ENCODE measurements at regions not wholly inside any gene's neighbourhood (a gene's known extent, or its start where the extent isn't known, plus 50 kb on each side); places are given as distances from the start of the nearest gene placed in this dataset.

DNA sequence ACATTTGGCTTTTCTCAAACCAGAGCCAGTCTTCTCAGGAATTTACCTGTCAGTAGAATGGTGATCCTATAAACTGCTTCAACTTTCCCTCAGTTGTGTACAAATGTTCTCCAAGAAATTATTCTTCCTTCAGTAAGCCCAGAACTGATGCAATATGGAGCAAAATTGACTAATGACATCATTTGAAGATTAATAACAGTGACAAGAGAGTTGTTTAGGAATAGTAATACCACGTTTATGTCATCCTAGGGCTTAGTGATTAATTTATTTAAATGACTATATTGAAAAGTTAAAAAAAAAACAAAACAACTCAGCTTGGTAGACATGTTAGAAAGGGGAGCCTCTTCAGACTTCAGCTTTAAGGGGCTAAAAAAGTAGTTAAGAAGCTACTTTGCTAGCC lies 933.2 kb downstream of the GATA3 start:
- DNase-seq: no peak
- intact Hi-C loops (cut with DNase I): no loop called here

DNA sequence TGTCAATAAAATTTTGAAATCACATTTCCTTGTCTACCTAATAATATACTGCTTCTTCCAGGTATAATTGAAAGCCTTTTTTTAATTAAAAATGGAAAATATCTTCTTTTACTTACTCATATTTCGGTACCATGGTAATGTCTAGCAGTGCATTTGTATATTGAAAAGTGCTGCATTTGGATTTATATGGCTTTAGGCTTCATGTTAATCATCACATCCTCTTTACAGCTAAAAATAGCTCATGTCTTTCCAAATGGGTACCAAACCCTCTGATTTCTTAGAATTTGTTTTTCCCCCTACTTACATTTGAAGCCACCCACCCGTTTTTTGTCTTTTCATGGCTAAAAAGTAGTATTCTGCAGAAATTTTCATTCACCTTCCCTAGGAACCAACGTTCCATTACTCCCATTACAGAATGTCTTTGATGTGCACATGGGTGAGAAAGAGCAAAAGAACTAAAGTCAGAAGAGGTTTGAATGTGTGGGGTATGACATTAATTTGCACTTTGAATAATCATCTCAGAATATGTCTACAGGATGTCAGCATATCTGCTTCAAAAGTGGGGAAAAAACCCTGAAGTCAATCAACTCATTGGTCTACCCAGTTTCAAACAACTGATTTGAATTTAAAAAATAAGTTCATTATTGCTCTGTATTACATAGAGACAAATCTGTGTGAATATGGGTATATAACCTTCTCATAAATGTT lies 935.9 kb downstream of the GATA3 start:
- intact Hi-C loops (cut with DNase I): no loop called here
- DNase-seq: no peak

DNA sequence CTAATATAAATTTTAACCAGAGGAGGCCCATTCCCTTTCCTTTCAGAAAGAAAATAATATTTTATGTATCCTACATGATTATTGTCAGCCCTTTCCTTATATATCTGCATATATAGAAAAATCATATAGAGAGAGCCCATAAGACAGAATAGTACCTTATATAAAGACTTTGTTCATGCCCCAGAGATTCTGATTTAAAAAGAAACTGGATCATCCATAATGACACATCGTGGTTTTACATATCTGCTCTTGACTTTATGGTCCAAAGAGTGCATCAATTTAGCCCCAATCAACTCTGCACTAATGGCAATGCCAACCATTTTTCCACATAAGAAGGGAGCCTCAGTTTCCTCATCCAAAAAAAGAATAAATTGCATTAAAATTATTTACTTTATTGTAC lies 937.5 kb downstream of the GATA3 start:
- intact Hi-C loops (cut with DNase I): no loop called here

DNA sequence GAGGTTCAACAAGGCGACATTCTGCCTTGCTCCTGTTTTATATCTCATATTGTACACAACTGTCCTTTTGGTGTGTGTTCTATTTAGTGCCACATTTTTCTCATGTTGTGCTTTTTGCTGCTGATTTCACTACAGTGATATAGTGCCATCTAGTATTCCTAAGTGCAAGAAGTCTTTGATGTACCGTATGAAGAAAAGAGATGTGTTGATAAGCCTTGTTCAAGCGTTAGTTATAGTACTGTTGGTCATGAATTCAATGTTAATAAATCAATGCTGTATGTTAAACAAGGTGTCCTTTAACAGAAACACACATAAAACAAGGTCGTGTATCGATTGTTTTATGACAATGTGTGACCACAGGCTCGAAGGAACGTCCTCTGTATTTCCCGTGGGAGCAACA lies 939.4 kb downstream of the GATA3 start:
- intact Hi-C loops (cut with DNase I): no loop called here
- no peak for DNase-seq

More for the DNA sequence above, 937.5 kb downstream of the GATA3 start:
- DNase-seq: no peak

DNA sequence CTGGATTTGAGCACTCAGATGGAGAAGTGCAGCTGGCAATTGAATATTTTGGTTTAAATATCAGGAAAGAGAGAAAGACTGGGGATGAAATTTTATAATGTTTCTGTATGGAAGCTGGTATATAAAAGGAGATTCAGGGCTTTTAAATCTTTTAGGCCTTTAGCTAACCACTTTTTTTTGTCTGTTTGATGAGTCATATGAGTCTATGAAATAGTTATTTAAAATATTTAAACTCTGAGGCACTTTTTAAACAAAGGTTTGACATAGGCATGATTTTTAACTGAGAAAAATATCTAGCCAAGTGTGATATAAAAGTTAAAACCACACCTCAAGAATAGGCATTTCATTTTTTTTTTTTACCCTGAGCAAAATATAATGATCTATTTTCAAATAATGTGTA lies 944.3 kb downstream of the GATA3 start:
- intact Hi-C loops (cut with DNase I): no loop called here
- DNase-seq: no peak

DNA sequence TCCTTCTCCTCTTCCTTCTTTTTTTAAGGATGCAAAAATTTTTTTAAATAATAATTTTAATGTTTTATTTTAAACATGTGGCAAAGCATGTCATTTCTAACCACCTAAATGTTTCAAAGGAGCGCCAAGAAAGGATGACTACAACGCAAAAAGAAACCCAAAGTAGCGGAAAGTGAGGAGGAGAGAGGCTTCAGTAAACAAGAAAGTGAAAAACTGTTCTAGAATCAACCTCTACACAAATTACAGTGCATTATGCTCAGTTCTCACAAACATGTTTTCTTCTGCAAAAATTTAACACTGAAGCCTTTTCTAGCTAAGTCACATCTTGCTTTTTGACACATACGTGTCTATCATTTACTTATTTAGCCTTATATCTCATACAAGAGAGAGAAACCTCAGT lies 948.6 kb downstream of the GATA3 start:
- no peak for DNase-seq
- intact Hi-C loops (cut with DNase I): no loop called here

DNA sequence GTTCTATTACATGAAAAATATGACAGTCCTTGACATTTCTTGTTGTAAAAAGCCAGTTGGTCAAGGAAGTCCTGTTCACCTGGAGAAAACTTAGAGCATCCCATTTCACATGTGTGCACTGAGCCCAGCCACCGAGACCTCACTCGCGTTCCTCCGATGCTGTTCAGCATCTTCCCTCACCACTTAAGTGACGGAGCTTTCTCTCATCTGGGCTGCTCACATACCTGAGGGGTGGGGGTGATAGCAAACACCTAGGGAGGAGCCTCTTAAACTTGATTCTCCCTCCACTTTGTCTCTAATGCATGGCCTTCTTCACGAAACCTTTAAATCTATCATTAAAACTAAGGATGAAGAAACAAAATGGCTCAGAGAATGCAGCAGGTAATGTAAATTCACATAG lies 950.2 kb downstream of the GATA3 start:
- intact Hi-C loops (cut with DNase I): no loop called here
- peak in 1 of 10 donors; percentile 27 for DNase-seq

DNA sequence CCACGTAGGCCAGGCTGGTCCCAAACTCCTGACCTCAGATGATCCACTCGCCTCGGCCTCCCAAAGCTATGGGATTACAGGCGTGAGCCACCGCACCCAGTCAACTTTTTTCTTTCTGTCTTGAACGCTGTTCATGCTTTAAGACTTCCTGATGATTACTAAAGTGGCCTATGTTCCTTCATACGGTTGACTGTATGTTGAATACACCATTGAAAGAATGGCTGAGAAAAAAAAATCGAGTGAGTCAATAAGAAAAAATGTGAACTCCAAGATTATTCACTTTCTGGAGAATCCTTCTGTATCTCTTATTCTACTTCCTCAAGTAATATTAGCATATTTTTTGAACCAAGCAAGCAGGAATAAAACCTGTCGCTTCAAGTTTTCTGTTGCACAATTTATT lies 955.0 kb downstream of the GATA3 start:
- intact Hi-C loops (cut with DNase I): no loop called here
- no peak for DNase-seq

DNA sequence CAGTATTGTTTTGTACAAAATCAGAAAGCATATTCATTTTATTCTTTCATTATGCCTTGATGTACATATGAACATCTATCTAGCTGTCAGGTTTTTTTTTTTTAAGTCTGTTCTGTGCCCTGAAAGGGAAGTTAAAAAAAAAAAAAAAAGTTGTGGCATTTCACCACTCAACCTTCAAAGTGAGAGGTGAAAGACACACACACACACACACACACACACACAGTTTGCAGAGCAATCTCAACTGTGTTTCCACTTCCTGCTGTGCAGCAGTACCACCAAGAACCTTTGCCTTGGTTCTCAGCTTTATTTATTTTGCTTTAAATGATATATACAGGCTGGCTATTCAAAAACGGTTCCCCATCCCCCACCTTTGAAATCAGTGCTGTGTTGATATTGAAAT lies 955.6 kb downstream of the GATA3 start:
- no peak for DNase-seq
- intact Hi-C loops (cut with DNase I): no loop called here

DNA sequence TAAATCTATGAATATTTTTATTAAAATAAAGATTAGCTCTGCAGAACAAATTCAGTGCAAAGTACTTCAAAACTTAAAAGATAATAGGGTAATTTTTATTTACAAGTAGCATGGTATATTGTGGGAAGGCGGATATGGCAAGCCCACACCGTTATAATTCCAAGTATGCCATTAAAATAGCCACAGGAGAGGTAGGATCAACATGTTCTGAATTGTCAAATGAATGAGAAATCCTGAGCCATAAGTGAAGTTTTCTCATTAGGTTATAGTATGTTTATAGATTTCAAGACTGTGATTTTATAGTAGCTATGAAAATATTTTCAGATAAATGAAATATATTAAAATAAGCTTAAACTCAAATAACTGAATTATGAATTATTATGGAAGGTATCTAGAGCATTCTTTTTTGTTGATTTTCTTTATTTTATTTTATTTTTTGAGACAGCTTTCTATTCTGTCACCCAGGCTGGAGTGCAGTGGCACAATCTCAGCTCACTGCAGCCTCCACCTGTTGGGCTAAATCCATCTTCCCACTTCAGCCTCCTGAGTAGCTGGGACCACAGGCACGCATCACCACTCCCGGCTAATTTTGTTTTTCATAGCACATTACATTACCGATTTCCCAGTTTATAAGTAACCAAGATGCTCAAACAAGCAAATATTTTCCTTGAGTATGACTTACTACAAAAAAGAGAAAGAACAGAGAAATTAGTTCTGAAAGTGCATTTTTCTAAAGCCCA lies 956.6 kb downstream of the GATA3 start:
- DNase-seq: no peak
- intact Hi-C loops (cut with DNase I): no loop called here

DNA sequence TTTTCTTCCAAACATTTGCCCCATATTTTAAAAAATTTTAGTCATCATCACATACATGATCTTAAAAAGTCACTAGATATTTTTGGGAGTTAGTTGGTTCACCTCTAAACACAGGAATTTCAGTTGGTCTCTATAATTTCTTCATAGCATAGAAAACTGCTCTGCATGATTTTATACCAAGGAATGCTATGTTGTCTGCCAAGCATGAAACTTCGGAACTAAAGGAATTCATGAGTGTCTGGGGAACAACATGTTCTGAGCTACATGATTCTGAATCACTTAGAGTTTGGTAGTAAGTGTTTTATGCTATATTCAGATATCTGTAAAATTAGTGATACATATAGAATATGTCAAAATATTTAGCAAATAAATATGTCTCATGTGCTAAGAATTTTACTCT lies 957.8 kb downstream of the GATA3 start:
- DNase-seq: no peak

DNA sequence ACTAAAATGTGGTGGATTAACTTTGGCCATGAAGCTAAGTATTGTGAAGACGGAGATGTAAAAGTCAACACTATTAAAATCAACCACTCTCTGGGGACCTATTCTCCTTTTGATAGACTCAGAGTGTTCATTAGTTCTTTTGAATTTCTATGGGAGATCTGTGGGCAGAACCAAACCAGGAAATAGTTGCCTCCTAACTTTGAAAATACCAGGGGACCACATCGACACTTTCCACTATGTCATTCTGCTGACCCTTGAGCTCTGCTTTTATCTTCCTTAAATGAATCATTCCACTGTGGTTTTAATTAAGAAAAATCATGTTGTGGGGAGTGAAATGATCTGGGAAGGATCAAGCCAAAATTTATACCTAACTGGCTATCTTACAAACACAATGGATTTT lies 960.5 kb downstream of the GATA3 start:
- DNase-seq: no peak
- intact Hi-C loops (cut with DNase I): no loop called here

More for the DNA sequence above, 957.8 kb downstream of the GATA3 start:
- intact Hi-C loops (cut with DNase I): no loop called here

DNA sequence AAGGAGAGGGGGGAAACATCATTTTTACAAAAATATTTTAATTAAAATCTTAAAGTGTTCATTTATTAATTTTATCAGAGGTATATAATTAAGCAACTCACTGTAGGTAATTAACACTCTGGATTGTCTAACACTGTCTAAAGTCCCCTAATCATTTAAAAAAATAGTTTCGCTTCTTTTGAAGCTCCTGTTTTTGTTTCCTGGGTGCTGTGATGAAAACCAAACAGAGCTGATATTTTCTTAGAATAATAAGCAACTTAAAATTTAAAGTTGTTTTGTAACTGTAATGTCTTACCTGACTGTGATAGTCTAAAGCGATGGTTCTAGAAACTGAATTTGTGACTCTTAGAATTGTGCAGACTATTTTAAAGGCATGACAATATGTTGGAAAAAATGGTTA lies 961.0 kb downstream of the GATA3 start:
- no peak for DNase-seq
- intact Hi-C loops (cut with DNase I): no loop called here

DNA sequence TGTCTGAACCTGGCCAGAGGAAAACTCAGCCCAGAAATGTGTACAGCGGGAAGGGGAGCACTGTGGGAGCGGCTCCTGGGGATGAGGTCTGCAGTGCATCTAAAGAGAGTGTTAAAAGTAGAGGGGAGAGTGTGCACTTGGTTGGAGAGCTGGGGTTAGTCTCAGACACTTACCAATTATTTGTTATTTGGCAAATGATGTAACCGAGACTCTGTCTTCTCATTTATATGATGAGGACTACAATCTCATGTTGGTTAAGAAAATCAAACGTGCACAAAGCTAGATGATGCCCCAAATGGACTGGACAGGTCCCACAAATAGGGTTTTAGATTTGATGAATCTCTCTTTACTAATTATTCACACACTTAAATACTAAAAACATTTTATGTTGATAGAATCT lies 962.4 kb downstream of the GATA3 start:
- no peak for DNase-seq
- intact Hi-C loops (cut with DNase I): no loop called here

DNA sequence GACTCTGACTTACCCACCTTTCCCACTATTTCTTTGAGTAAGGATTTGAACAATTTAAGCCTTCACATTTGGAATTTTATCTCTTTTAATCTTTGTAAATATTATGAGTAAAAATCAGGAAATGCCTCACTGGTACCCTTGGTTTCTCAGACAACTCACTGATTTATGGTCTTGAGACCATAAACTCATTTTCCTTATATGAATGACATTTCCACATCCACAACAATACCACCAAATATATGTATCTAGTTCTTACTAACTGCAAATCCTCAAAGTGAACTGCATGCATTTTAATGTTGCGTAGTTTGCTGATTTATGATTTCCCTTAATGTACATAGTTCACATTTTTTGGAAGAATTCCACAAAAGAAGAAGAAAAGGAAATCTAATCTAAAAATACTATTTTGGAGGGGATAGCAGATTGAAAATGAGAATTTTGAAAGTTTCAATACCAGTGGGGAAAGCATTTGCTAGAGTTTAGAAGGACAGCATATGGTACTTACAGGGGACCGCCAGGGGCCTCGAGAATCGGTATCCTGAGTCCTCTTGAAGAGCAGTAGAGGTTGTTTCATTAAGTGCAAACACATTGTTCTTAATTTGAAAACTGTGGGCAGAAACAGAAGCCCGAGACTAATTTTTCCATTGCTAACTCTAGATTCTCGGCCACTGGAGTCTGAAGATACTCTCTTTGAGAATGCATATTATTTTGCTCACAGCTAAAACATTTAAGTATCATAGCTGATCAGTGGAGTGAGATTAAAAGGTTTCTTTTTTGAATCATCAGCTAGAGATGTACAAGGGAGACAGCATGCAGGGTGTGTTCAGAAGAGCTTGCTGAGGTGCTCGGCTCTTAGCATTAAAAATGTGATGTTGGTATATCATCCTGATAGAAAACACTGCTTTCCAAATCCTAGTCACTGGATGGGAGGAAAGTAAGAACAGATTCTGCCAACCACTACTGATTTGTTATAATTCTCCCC lies 964.0 kb downstream of the GATA3 start:
- no peak for DNase-seq
- intact Hi-C loops (cut with DNase I): no loop called here

DNA sequence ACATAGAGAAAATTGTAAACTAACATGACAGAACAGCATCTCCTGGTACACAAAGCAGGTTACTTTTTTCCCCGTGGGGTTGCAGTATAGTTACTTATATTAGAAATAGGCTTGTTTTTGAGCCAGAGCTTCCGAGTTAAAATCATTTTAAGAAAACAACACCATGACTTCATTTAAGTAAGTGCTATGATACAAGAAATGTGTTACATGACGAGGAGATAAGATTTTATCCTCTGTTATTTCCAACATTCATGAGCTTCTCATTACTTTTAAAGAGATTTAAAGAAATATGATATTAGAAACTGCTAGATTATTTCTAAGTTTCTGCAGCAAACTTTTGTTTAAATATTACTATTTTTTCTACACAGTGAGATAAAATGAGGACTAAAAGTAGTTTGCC lies 968.7 kb downstream of the GATA3 start:
- no peak for DNase-seq

DNA sequence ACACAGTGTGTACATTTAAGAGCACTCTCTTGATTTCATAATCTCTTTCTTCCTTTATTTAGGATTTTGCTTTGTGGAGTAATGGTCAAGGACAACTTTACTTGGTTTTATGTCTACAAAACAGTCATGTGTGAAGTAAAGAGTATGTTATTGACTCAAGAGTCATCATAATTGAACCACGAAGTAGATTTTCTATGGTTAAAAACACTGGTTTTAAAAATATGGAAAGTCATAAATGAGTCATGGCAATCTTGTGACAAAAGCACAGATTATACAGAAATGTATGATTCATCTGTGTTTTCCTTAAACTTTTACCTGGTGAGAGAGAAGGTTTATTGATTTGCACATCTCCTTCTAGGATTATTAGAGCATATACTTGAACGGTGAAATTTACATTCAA lies 969.7 kb downstream of the GATA3 start:
- intact Hi-C loops (cut with DNase I): no loop called here

More for the DNA sequence above, 968.7 kb downstream of the GATA3 start:
- intact Hi-C loops (cut with DNase I): no loop called here

DNA sequence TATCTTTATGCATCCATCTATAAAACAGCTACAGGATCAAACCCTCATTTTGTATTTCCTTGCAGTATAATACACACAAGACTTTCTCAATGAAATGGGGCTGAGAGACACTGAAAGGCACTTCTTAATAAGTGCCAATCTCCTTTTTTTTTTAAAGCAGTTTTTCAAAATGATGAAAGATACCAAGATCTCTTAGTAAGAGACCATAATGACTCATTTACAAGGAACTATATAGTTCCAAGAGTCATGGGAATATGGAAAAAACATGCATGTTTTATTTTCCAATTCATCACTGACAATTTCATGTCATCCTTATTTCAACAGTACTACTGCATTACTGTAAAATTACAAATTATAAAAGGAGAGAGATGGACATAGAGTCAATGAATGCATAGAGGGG lies 973.7 kb downstream of the GATA3 start:
- DNase-seq: no peak
- intact Hi-C loops (cut with DNase I): no loop called here

More for the DNA sequence above, 969.7 kb downstream of the GATA3 start:
- no peak for DNase-seq

DNA sequence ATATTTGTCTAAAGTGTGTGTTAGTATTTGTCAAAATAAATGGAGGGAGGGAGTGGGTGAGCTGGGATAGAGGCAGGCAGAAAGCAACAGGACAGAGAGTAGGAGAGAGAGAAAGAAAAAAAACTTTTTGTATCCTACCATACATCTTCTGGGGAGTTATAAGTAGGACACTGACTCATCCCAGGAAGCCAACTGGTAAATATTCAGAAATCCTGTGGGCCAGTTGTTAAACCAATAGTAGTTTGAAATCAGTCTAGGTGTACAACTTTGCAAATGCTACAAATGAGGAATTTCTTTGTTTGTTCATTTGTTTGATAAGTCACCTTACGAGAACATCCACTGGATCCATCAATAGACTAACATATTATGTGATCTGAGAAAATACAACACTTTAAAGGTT lies 980.9 kb downstream of the GATA3 start:
- no peak for DNase-seq
- intact Hi-C loops (cut with DNase I): no loop called here

DNA sequence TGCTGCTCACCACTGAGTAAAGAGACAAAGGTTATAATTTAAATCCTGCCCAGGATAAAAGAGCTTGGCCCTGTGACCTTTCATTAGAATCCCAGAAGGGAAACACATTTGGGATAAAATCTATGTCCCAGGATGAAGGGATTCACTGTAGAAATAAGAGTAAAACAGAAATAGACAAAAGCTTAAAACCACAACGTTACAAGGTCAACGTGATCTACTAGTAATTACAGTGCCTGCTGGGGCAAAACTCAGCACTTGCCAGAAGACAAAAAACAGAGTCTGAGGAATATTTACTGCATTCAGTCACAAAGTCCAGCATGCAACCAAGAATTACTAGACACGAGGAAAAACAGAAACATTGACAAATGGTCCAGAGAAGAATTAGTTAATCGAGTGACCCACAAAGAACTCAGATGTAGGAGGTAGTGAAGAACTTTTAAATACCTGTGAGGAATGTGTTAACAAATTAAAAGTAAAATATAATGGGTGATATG lies 982.3 kb downstream of the GATA3 start:
- no peak for DNase-seq
- intact Hi-C loops (cut with DNase I): no loop called here

DNA sequence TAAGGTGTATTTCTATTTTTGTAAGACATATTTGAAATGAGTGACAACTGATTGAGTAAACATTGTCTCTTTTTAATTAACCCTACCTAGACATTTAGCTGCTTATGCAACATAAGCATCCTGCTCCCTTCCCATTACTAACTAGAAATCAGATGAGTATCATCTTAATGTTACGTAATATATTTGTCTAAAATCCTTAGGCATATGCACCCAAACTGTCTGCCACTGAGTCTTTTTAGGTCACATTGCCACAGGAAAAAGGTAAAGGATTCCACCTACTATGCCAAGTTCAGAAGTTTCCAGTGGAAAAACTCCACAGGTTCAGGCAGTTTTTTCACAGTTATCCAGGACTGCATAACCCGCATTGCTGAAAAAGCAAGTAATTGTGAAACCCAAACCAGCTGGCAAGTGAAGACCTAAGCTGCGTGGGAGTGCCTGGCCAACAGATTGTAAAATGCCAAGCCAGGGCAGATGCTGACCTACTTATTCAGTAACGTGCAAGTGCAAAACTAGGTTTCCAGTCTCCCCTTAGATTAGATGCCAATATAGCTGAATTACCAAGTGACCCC lies 983.7 kb downstream of the GATA3 start:
- intact Hi-C loops (cut with DNase I): no loop called here
- peak in 5 of 10 donors; percentile 6 to 79 (median 53) for DNase-seq

All from posterior cingulate gyrus (tissue), 11 donors.